HG03521 (cell line): ENCODE measurements at regions not wholly inside any gene's neighbourhood (a gene's known extent, or its start where the extent isn't known, plus 50 kb on each side); places are given as distances from the start of the nearest gene placed in this dataset.
"Not testable (repeated sequence)": the region's sequence is repeated elsewhere in the genome, so short reads cannot be mapped to it uniquely, and the experiment has no call there.

Experiments
- ATAC-seq: cut with Tn5 transposase; IDR thresholded peaks from one replicate; pipeline ENCODE4 v1.9.1; 2021; ENCODE audit warnings: mild to moderate bottlenecking, moderate library complexity; ENCODE audit not compliant: unreplicated experiment

DNA sequence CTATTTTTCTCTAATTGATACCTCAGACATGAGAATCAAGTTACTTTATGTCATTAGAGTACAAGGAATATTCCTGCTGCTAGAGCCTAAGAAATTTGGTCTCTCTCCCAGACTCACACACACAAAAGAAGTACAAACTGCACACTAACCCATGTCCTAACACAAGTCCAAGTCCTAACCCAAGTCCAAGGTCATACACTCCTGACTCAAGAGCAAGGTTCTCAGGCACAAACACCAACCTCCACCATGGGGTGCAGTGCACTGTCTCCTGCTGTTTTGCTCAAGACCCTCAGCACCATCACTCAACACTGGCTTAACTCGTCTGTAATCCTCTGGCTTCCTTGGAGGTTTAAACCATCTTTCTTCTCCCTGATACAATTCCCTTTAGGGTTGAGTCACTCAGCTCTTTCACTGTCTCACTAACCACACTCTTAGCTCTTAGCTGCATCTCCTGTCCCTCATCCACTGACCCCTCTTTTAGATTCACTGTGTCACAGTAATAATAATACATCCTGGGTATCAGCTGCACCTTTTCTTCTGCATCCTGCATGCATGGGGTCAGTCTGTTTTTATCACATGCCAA lies 129.8 kb downstream of the BCL2L11 start:
- ATAC-seq: no peak

DNA sequence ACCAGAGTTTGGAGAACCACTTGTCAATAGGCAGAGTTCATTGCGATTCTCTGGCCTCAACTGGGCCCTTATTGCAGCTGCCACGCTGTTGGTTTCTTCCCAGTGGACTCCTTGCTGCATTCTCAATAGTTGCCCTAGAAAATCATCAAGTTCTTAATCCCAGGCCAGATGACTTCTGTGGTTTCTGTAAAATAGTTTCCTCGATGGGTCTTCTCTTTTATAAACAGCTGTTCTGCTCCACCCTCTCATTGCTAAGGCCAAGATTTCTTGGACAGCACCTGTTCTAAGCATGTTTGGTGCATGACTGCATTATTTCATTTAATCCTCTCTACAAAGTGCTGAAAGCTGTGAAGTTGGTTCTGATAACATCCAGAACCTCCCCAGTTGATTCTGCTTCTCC lies 131.0 kb downstream of the BCL2L11 start:
- ATAC-seq: no peak

DNA sequence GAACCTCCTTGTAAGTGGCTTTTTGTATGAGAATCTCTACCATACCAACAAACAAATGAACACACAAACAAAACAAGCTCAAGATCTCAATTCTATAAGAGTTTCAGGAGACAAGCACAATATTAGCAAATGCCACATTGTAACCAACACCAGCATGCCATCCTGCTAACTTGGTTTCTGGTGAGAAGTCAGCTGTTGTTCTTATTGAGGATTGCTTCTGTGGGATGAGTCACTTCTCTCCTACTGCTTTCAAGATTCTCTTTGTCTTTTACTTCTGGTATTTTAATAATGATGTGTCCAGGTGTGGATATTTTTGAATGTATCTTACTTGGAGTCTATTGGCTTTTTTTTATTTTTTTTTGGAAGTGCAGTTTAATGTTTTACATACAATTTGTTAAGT lies 131.7 kb downstream of the BCL2L11 start:
- ATAC-seq: no peak

DNA sequence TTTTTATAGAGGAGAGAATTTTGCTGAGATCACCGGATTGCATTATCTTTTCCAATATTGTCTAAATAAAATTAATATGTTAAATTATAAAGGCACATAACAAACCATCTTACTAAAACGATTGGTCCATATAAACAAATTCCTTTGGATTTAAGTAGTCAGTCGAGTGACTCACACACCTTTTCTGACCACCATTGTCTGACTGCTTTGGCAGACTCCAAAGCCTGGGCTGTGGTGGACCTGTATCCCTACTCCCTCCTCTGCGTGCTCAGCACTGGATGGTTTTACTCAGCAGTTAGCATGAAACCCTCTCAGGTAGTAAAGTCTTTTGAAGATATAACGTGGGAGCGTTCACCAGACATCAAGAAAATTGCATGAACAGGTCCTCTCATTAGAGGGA lies 134.2 kb downstream of the BCL2L11 start:
- not testable (repeated sequence) for ATAC-seq

DNA sequence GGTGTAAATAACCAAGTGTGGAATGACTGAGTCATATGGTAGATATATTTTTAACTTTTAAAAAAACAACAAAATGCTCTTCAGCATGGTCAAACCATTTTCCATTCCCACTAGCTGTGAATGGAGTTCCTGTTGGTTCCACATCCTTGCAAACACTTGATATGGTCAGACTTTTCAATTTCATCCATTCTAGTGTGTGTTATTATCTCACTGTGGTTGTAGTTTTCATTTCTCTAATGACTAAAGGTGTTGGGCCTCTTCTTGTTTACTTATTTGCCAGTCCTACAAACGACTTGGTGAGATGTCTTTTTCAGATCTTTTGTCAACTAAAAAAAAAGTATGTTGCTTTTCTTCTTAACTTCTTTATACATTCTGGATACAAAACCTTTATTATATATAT lies 135.9 kb downstream of the BCL2L11 start:
- ATAC-seq: not testable (repeated sequence)

DNA sequence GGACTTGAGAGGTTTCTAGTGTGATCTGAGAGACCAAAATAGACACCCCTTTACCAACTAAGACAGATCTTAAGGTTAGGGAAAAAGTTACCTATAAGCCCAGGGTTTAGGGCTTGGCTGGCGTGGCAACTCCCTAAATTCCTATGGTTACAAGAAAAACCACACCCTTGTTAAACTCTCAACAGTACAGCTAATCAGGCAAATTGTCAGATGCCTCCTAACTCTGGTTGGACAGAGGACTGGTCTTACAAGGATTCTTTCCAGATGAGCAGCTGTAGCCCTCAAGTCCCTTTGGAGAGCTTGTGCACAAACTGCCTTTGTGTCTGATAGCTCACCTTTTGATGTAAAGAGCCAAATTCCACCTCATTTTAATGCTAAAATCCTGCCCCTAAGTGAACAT lies 136.9 kb downstream of the BCL2L11 start:
- ATAC-seq: not testable (repeated sequence)

DNA sequence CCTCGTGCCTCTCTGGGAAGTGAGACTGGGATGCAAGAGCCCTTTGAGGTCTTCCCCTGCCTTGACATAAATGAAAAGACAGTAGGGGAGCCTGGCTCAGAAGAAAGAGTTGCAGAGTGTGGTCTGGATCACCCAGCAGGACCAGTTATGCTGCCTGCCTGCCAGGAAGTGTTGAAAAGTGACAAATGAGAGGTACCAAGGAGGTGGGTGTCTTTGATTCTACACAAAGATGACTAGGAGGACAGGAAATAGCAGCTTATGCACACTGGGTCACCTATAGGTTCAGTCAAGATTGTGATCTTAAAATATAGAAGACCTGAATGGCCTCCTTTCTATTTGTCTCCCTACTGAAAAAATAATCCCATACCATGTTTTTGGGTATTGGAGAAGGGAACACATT lies 137.6 kb downstream of the BCL2L11 start:
- ATAC-seq: not testable (repeated sequence)

DNA sequence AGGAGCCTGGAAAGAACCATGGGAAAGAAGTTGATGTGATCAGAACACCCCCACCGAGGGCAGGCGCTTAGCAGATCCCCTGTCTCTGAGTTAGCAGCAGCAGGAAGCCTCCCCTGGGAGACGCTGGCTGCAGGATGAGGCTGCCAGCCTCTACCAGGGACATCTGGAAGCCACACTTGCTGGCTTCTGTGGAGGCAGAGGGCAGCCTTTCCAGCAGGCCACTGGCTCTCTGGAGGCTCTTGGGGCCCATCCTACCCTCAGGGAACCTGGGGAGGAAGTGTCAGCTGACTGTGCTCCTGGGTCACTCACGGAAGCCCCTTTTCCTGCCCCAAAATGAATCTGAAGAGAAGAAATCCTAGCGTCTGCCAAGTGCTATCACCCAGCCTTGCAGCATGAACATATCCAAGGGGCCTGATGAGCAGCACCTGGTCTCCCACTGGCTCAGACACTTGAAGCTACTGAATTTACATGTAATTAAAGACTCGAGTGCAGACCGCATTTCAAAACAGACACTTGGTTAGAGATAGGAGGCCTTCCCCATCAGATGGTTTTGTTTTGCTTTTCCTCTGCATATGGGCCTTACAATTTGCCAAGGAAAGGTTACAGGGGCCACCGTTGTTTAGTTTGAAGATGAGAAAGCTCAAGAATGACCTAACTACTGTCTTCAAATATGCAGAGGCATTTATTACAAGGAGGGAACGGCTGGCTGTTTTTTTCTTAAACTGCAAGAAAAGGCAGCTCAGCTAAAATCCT lies 142.1 kb downstream of the BCL2L11 start:
- ATAC-seq: not testable (repeated sequence)

DNA sequence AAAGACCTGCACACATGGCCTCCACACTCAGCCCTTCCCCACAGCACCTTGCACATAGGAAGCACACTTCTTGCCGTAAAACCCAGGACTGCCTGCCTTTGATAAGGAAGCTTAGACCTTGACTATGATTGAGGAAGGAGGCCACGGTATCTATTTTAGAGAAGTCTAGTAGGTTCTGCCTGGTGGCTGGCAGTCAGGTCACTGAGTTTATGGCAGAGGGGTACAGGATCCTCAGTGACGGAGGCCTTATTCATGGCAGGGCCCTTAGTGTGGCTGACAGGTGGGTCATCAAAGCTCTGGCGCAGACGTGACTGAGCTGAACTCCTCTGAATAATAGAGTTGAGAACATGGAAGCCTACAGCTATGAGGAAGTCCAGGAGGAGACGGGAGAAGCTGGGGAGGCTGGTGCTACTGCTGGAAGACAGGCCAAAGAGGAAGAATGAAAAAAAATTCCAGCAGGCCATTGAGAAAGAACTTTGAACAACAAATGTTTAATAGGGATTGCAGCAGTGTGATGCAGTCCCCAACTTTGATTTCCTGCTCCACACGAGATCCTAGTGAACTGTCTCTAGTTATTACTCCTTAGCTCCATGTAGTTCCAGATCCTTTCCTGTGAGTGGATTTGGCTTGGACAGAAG lies 142.8 kb downstream of the BCL2L11 start:
- ATAC-seq: not testable (repeated sequence)

DNA sequence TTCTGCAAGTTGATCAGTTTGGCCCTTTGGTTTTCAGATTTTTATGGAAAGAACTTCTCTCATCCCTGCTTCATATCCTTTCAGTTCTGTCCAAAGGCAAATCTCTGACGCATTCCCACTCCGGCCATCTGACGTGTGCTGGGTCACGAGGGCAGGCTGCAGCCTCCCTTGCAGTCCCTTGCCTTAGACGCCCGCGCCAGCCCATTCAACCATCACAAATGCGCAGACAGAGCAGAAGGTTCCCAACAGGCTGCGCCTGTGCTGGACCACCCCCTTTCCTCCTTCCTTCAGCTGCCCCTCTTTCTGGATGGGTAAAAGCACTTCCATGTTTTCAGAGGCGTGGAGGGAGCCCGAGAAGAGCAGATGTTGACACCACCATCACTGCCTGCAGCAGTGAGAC lies 144.2 kb downstream of the BCL2L11 start:
- not testable (repeated sequence) for ATAC-seq

DNA sequence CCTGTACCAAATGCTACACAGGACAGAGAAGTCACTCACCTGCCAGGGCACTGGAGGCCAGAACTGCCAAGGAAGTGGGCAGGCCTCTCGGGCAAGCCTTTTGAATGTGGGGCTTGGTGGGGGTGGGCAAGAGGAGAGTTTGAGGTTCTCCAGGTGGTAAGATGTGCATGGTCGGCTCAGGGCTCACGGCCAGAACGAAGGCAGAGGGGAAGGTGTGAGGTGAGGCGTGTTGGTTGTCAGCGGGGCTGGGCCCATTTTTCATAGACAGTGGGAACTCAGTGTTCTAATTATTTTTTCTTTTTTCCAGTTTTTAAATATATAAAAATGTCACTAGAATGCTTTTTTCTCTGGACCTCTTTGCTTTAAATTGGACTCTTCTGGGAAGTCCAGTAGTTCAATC lies 145.8 kb downstream of the BCL2L11 start:
- not testable (repeated sequence) for ATAC-seq

DNA sequence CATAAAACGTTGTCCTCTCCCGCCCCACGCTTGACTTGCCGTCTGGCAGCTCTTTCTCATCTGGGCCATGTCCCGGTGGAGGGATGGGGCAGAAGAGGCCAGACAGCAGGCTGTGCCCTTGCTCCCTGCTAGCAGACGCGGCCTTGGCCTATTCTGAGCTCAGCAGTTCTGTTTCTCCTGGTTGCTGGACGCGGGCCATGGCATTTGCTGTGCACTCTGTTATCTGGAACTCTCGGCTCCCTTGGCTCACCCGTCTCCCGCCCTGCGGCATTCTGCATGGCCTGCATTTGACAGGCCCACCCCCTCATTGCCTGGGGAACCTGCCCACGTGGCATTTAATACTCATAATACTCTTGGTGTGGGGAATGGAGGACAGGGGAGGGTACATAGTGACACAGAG lies 146.3 kb downstream of the BCL2L11 start:
- ATAC-seq: not testable (repeated sequence)

DNA sequence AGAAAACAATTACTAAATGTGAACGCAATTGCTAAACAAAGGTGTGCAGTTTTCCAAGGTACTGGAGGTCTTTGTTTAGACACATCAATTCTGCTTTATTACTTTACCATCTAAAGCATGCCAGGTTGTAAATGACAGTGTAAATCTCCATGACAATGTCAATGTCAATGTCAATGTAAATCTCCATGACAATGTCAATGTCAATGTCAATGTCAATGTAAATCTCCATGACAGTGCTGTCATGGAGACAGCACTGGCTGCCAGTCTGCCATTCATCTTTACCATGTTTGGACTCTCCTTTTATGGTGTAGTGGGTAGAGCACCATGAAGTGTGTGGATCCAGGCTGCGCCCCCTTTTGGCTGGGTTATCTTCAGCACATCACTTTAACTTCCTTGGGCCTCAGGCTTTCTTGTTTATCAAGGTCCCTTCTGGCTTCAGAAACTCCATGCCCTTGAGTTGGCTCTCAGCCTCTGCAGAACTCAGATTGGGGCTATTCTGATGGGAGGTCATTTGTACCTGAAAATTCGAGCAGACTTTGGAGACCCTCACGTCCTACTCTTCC lies 149.1 kb downstream of the BCL2L11 start:
- not testable (repeated sequence) for ATAC-seq

DNA sequence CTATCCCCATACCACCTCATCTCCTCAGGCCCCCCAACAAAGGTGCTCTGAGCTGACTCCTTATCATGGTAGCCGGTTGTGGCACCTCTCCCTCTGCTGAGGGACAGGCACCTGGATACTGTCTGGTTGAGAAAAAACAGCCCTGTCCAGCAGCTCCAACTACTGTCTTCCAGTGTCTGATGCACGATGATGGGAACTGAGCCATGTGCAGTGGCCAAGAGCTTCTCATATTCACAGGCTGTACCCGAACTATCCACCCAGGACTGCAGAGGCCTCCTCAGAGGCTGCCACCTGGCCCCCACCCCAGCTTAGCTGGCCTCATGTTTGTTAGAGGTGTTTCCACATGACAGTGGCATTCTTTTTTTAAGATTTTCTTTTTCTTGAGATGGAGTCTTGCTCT lies 149.9 kb downstream of the BCL2L11 start:
- ATAC-seq: not testable (repeated sequence)

DNA sequence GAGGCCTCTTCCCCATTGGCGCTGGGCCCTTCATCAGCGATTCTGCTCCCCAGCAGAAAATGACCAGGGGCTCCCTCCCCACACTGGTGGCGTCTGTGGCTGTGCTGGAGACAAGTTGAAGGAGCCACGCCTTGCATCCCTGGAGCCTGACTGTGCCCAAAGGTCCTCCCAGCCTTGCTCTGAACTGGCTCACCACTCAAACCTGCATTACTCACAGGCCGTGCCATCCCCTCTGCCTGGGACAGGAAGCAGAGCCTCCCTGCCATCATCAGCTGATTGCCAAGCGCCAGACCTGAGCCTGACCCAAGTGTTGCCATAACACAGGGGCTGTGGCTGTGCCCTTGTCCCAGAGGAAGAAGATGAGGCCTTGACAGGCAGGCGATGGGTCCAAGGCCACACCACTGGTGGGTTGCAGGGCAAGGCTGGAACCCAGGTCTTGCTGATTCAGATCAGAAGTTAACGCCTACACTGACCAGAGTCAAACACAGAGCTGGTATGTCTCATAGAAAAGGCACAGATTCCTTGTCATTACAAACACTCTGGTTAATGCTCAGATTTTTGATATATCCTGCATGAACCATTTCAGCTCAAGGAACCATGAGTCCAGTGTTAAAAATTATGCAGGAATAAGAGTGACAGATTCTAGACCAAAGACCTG lies 151.1 kb downstream of the BCL2L11 start:
- not testable (repeated sequence) for ATAC-seq

DNA sequence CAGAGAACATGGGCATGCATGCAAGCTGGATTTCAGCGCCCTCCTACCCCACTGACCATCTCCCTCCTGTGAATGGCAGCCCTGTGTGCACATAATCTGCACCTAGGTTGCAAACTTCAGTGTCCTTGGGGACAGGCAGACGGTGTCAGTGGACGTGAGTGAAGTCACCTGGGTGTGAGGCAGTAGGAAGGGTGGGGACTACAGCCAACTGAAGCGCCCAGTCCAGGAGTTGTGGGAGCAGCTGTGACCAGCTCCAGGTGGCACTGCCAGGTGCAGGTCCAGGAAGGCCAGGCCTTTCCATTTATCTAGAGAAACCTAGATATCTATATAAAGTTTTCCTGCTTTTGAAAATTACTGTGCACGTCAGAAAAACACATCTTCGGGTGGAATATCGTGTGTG lies 152.3 kb downstream of the BCL2L11 start:
- not testable (repeated sequence) for ATAC-seq

DNA sequence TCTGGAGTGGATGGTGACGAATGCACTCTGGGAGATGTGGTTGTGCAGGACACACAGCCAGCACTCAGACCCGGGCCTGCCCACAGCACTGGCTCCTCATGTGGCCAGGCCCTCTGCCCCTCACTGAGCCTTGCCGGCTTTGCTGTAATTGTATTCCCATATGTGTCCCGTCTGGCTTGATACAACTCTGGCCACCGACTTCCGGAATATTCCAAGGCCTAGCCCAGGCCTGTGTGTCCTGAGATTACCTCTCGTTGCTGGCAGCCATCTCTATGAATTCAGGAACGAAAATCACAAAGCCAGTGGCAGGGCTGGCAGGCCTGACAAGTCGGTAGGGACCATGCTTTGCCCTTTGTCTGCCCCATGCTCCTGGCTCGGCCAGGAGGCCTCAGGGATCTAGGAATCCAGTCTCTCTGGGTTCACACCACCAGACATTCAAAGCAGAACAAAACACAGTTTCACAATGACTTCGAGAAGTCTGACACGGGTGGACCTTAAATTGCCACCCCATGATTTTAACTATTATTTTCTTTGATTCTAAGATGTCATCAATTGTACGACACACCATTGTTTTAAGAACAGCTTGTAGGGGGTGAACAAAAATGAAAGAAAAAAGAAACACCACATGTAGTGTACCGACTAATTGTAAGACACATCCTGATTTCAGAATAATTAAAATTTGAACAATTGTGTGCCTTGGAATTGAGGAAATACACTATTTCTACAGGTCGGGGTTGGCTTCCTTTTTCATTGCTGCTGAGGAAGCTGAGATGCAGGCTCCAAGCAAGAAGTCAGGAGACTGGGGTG lies 154.5 kb downstream of the BCL2L11 start:
- not testable (repeated sequence) for ATAC-seq

DNA sequence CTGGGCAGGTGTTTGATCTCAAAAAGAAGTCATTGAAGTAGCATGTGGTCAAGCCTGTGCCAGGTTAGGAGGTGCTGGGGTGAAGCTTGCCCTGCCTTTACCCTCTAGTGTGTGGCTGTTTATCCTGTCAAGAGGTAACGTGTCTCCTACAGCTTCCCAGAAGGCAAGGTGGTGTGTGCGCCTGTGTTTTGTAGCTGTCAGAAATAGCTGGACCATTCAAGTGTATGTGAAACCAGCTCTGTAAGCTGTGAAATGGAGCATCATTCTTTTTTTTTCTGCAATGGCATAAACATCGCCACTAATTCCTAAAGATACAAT lies 155.1 kb downstream of the BCL2L11 start:
- not testable (repeated sequence) for ATAC-seq

DNA sequence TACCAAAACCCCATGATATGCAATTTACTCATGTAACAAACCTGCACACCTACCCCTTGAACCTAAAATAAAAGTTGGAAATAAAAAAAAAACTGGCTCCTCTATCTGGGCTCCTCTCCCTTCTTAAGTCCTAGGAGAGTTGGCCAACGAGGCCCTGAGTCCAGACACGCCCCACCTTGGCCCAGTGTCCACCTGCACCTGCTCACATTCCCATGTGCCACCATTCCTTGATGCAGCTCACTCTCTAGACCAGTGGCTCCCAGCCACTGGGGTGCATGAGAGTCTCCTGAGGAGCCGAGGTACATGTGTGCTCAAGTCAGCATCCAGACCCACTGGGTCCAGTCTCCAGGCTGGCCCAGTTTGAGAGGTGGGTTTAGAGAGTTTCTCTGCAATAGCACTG lies 157.4 kb downstream of the BCL2L11 start:
- not testable (repeated sequence) for ATAC-seq

DNA sequence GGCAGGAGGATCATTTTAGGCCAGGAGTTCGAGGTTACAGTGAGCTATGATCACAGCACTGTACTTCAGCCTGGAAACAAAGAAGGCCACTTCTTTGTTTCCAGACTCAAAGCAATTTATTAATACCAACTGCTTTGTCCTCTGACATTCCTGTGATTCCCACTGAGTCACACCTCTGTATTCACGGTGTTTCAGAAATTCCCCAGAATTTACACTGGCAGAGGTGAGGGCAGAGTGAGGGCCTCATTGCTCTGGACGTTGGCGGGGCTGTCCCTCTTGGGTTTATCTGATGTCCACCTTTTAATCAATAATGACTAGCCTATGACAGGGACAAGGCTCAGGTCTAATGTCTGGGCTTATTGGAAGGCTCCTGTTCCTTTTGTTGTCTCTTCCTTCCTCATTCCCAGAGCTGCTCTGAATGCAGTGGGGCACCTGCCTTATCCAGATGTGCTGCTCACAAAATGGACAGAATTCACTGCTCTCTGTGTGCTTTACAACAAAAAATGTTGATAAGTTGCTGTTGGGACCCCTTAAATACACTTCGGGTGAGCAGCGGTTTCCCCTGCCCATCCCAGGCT lies 160.1 kb downstream of the BCL2L11 start:
- ATAC-seq: not testable (repeated sequence)
